PC-3 (cell line): ENCODE measurements at regions not wholly inside any gene's neighbourhood (a gene's known extent, or its start where the extent isn't known, plus 50 kb on each side); places are given as distances from the start of the nearest gene placed in this dataset.

ENCODE experiments used
- ATAC-seq: fragments of 200-7000 bp; cut with Tn5 transposase; 2 replicates; pipeline ENCODE4 v1.9.1; 2020; ENCODE audit warnings: mild to moderate bottlenecking, moderate library complexity
- BruUV-seq: library from RNA; stranded (reverse); fragments of 400-500 nt; replicated peaks from 2 replicates; lab custom pipeline; 2021; lab: Mats Ljungman, UMichigan
- CTCF ChIA-PET: fragments of 300-600 bp; sonication (Branson Sonifier 250); formaldehyde crosslinking; loops from one replicate; lab custom pipeline; 2022; ENCODE audit warnings: antibody characterized with exemption; lab: Charles Lee
- POLR2A ChIA-PET: fragments of 300-600 bp; sonication (Branson Sonifier 250); formaldehyde crosslinking; loops from one replicate; lab custom pipeline; 2022; ENCODE audit warnings: antibody characterized with exemption; ENCODE audit not compliant: unreplicated experiment; lab: Charles Lee
- DNase-seq: peaks from one replicate; pipeline ENCODE4 v3.0.0-alpha.2; 2015
- H2AFZ ChIP-seq: fragments of 300-600 bp; sonication (generic); 2 replicates; pipeline ENCODE4 v1.6.0; 2016; ENCODE audit warnings: antibody characterized with exemption, low read length
- H3F3A ChIP-seq: fragments of 300-600 bp; sonication (generic); one replicate; pipeline ENCODE4 v1.6.0; 2017; ENCODE audit warnings: antibody characterized with exemption, low read length, control low read depth, mild to moderate bottlenecking; ENCODE audit not compliant: unreplicated experiment
- H3K27ac ChIP-seq: fragments of 300-600 bp; sonication (generic); 2 replicates; pipeline ENCODE4 v1.5.1; 2016; ENCODE audit warnings: mild to moderate bottlenecking, low read length
- H3K27me3 ChIP-seq: fragments of 300-600 bp; sonication (generic); 2 replicates; pipeline ENCODE4 v1.6.1; 2016; ENCODE audit warnings: low read length, mixed read lengths
- H3K36me3 ChIP-seq: fragments of 300-600 bp; sonication (generic); 2 replicates; pipeline ENCODE4 v1.6.1; 2016; ENCODE audit warnings: low read depth, mixed run types, low read length, mixed read lengths
- H3K4me1 ChIP-seq: fragments of 300-600 bp; sonication (generic); 2 replicates; pipeline ENCODE4 v1.5.1; 2016; ENCODE audit warnings: low read length; ENCODE audit not compliant: insufficient read depth
- H3K4me2 ChIP-seq: fragments of 300-600 bp; sonication (generic); 2 replicates; pipeline ENCODE4 v1.6.0; 2016; ENCODE audit warnings: low read length
- H3K4me3 ChIP-seq: fragments of 300-600 bp; sonication (generic); 2 replicates; pipeline ENCODE4 v1.5.1; 2016; ENCODE audit warnings: mild to moderate bottlenecking, low read length, mixed read lengths
- H3K79me2 ChIP-seq: fragments of 300-600 bp; sonication (generic); 2 replicates; pipeline ENCODE4 v1.6.1; 2017; ENCODE audit warnings: low read length, mixed read lengths
- H3K9ac ChIP-seq: fragments of 300-600 bp; sonication (generic); 2 replicates; pipeline ENCODE4 v1.6.0; 2016; ENCODE audit warnings: mild to moderate bottlenecking, low read length
- H3K9me2 ChIP-seq: fragments of 300-600 bp; sonication (generic); replicated peaks from 2 replicates; pipeline ENCODE4 v1.6.1; 2016; ENCODE audit warnings: mixed run types, low read length, mixed read lengths
- H3K9me3 ChIP-seq: fragments of 300-600 bp; sonication (generic); 2 replicates; pipeline ENCODE4 v1.6.1; 2016; ENCODE audit warnings: low read length, mixed read lengths
- H4K20me1 ChIP-seq: fragments of 300-600 bp; sonication (generic); 2 replicates; pipeline ENCODE4 v1.6.1; 2016; ENCODE audit warnings: low read length, mixed read lengths
- CTCF ChIP-seq: fragments of 300-600 bp; sonication (generic); conservative IDR thresholded peaks from 2 replicates; pipeline ENCODE4 v1.5.1; 2017; ENCODE audit warnings: antibody characterized with exemption, low read depth, mild to moderate bottlenecking, low read length
- EZH2 ChIP-seq: fragments of 300-600 bp; sonication (generic); IDR thresholded peaks from one replicate; pipeline ENCODE4 v1.6.1; 2017; ENCODE audit warnings: antibody characterized with exemption, mild to moderate bottlenecking, low read length; ENCODE audit not compliant: unreplicated experiment
- EZH2phosphoT487 ChIP-seq: fragments of 300-600 bp; sonication (generic); IDR thresholded peaks from 2 replicates; pipeline ENCODE4 v1.6.1; 2018; ENCODE audit warnings: mild to moderate bottlenecking, antibody characterized with exemption, low read length, borderline replicate concordance
- intact Hi-C: fragments of 100-400 bp; cut with micrococcal nuclease; formaldehyde crosslinking; loops from 2 replicates; pipeline ENCODE4 v1.9.0; 2023

- Histone ChIP-seq H4K20me1 (no peaks in the 10 kb centered on the region), H3K27ac (no peak overlapping the region), H3K4me3 (no peak overlapping the region), H3K79me2 (no peaks in the 10 kb centered on the region), H3K4me2 (no peak overlapping the region), H2AFZ (no peak overlapping the region), H3K4me1 (peaks cover 11% of the 10 kb centered on the region), H3F3A (no peaks in the 10 kb centered on the region), H3K9me3 (no peaks in the 10 kb centered on the region), H3K9me2 (no peaks in the 10 kb centered on the region), H3K36me3 (no peaks in the 10 kb centered on the region), H3K9ac (no peak overlapping the region), H3K27me3 (no peaks in the 10 kb centered on the region)
- TF ChIP-seq CTCF: no peak
- POLR2A ChIA-PET: no interaction called here
- CTCF ChIA-PET: no interaction called here
- BruUV-seq: no TSS peak
- ATAC-seq: no peak
- intact Hi-C loops: no loop called here
- DNase-seq: no peak
Measured at GRCh38 chr3:59392116-59392515, 342.3 kb upstream of the CFAP20DC start.

GRCh38 chr3:59391131-59391530 is 341.3 kb upstream of the CFAP20DC start:
- Histone ChIP-seq H3K79me2 (no peaks in the 10 kb centered on the region), H3K27me3 (no peaks in the 10 kb centered on the region), H3K4me1 (peaks cover 11% of the 10 kb centered on the region), H3K9me2 (no peaks in the 10 kb centered on the region), H3K36me3 (no peaks in the 10 kb centered on the region), H3K27ac (no peak overlapping the region), H3K4me2 (no peak overlapping the region), H4K20me1 (no peaks in the 10 kb centered on the region), H2AFZ (no peak overlapping the region), H3F3A (no peaks in the 10 kb centered on the region), H3K9me3 (no peaks in the 10 kb centered on the region), H3K9ac (no peak overlapping the region), H3K4me3 (no peak overlapping the region)
- no peak for TF ChIP-seq CTCF
- TF ChIP-seq EZH2: no peak
- no peak for TF ChIP-seq EZH2phosphoT487
- ATAC-seq (no peak), DNase-seq (no peak)
- ChIA-PET POLR2A (no interaction called here), CTCF (no interaction called here)
- intact Hi-C loops: no loop called here
- BruUV-seq: no TSS peak

GRCh38 chr3:59388555-59389270 is 338.9 kb upstream of the CFAP20DC start:
- CTCF ChIA-PET: no interaction called here
- Histone ChIP-seq H2AFZ (peak overlapping the region; percentile 29), H3K4me1 (peaks cover 11% of the 10 kb centered on the region)

More at GRCh38 chr3:59388555-59389270, 338.9 kb upstream of the CFAP20DC start:
- Histone ChIP-seq H3K9me2 (no peaks in the 10 kb centered on the region), H3K27me3 (no peaks in the 10 kb centered on the region), H3K9me3 (no peaks in the 10 kb centered on the region), H3K4me2 (peak overlapping the region; percentile 41), H3K4me3 (no peak overlapping the region), H4K20me1 (no peaks in the 10 kb centered on the region), H3K9ac (no peak overlapping the region), H3F3A (no peaks in the 10 kb centered on the region), H3K36me3 (no peaks in the 10 kb centered on the region), H3K27ac (peak overlapping the region; percentile 2; the same call in 1 of the 2 replicates), H3K79me2 (no peaks in the 10 kb centered on the region)
- POLR2A ChIA-PET: no interaction called here
- intact Hi-C loops: no loop called here
- no TSS peak for BruUV-seq
- ATAC-seq (peak; percentile 95), DNase-seq (peak; percentile 67)
- no peak for TF ChIP-seq EZH2phosphoT487
- TF ChIP-seq CTCF: no peak
- TF ChIP-seq EZH2: no peak
